GM12801 (cell line): ENCODE measurements at regions not wholly inside any gene's neighbourhood (a gene's known extent, or its start where the extent isn't known, plus 50 kb on each side); places are given as distances from the start of the nearest gene placed in this dataset.

Experiments used
- CTCF ChIP-seq: IDR thresholded peaks from one replicate; pipeline ENCODE4 v1.5.1; 2011; ENCODE audit warnings: control low read depth; ENCODE audit not compliant: insufficient read length; ENCODE audit errors: extremely low read depth

GRCh38 chr17:79560527-79560926 is 50.3 kb downstream of the RBFOX3 start:
- no peak for TF ChIP-seq CTCF

GRCh38 chr17:79559111-79559887 is 51.6 kb downstream of the RBFOX3 start:
- no peak for TF ChIP-seq CTCF

GRCh38 chr17:79558091-79558900 is 52.6 kb downstream of the RBFOX3 start:
- TF ChIP-seq CTCF = no peak

GRCh38 chr17:79557276-79558090 is 53.4 kb downstream of the RBFOX3 start:
- TF ChIP-seq CTCF = no peak

- TF ChIP-seq CTCF = no peak
Measured at GRCh38 chr17:79556271-79556670, 54.6 kb downstream of the RBFOX3 start.

- no peak for TF ChIP-seq CTCF
Measured at GRCh38 chr17:79555543-79555942, 55.3 kb downstream of the RBFOX3 start.

GRCh38 chr17:79552824-79553223 is 58.0 kb downstream of the RBFOX3 start:
- TF ChIP-seq CTCF = no peak
